Vagina (tissue), 2 donors: ENCODE measurements at regions not wholly inside any gene's neighbourhood (a gene's known extent, or its start where the extent isn't known, plus 50 kb on each side); places are given as distances from the start of the nearest gene placed in this dataset.

Experiments
- CTCF ChIP-seq, 3 experiments: fragments of 450-650 bp in 2 of 3; fragments of 200-600 bp in 1 of 3; sonication (generic) in 1 of 3; IDR thresholded peaks; one replicate each; pipeline ENCODE4 v1.5.1; 2017 to 2019; ENCODE audit warnings: antibody characterized with exemption in 3 of 3, mild to moderate bottlenecking in 2 of 3, moderate library complexity in 2 of 3
- POLR2A ChIP-seq, 2 donors: fragments of 450-650 bp; IDR thresholded peaks; one replicate each; pipeline ENCODE4 v1.6.1; 2017; ENCODE audit warnings: antibody characterized with exemption in 2 of 2, mild to moderate bottlenecking in 2 of 2, moderate library complexity in 2 of 2
- POLR2AphosphoS5 ChIP-seq, 2 donors: sonication (generic); formaldehyde crosslinking; IDR thresholded peaks; one replicate each; pipeline ENCODE4 v1.9.0; 2017; ENCODE audit warnings: antibody characterized with exemption in 2 of 2, mild to moderate bottlenecking in 2 of 2, low read depth in 1 of 2; ENCODE audit not compliant: insufficient read depth in 1 of 2

GRCh38 chr20:30595698-30596097 is 661.8 kb upstream of the DEFB115 start:
- TF ChIP-seq POLR2AphosphoS5 (IDR thresholded peaks at IDR 0.05; ENCODE audit: insufficient read depth in 1 of 2, low read depth in 1 of 2): no peak
- no peak for TF ChIP-seq CTCF (IDR thresholded peaks at IDR 0.05)
- no peak for TF ChIP-seq POLR2A (IDR thresholded peaks at IDR 0.05)
